HepG2 (cell line): ENCODE measurements at regions not wholly inside any gene's neighbourhood (a gene's known extent, or its start where the extent isn't known, plus 50 kb on each side); places are given as distances from the start of the nearest gene placed in this dataset.

Experiments used
- CC2D1A ChIP-seq: sonication (generic); formaldehyde crosslinking; IDR thresholded peaks from 2 replicates; pipeline ENCODE4 v1.8.1; 2023; ENCODE audit warnings: mild to moderate bottlenecking, missing genetic modification reagents
- EHMT2 ChIP-seq: fragments of 200-600 bp; sonication (generic); IDR thresholded peaks from 2 replicates; pipeline ENCODE4 v1.7.0; 2017; ENCODE audit warnings: antibody characterized with exemption, low read depth, low read length, borderline replicate concordance
- HHEX ChIP-seq: IDR thresholded peaks from 2 replicates; pipeline ENCODE4 v1.6.1; 2016; ENCODE audit warnings: control low read depth
- NPAS2 ChIP-seq: sonication (generic); formaldehyde crosslinking; IDR thresholded peaks from 2 replicates; pipeline ENCODE4 v1.8.0; 2022; ENCODE audit warnings: mild to moderate bottlenecking, missing genetic modification reagents, borderline replicate concordance
- NR2F1 ChIP-seq, 2 experiments: fragments of 450-650 bp in 1 of 2; formaldehyde crosslinking in 1 of 2; IDR thresholded peaks; 2 replicates each; pipeline versions ENCODE4 v1.5.0 to v1.6.1; 2016 to 2020; ENCODE audit warnings: mild to moderate bottlenecking in 1 of 2, missing compliant biosample characterization in 1 of 2, missing genetic modification reagents in 1 of 2, moderate library complexity in 1 of 2
- PHF20 ChIP-seq: sonication (generic); formaldehyde crosslinking; IDR thresholded peaks from 2 replicates; pipeline ENCODE4 v1.5.0; 2020; ENCODE audit warnings: mild to moderate bottlenecking, missing genetic modification reagents
- PHF5A ChIP-seq: IDR thresholded peaks from one replicate; pipeline ENCODE4 v1.6.1; 2018; ENCODE audit warnings: low read depth, missing genetic modification reagents; ENCODE audit not compliant: unreplicated experiment
- RBAK ChIP-seq: sonication (generic); formaldehyde crosslinking; IDR thresholded peaks from 2 replicates; pipeline ENCODE4 v1.5.1; 2020; ENCODE audit warnings: mild to moderate bottlenecking, missing genetic modification reagents
- SOX5 ChIP-seq: IDR thresholded peaks from 2 replicates; pipeline ENCODE4 v1.6.1; 2016; ENCODE audit warnings: borderline replicate concordance
- TEAD2 ChIP-seq: sonication (generic); formaldehyde crosslinking; IDR thresholded peaks from 2 replicates; pipeline ENCODE4 v1.9.0; 2021; ENCODE audit warnings: missing genetic modification reagents
- XRCC5 ChIP-seq: fragments of 200-400 bp; formaldehyde crosslinking; optimal IDR thresholded peaks from 2 replicates; pipeline ENCODE3; 2017; ENCODE audit warnings: mild to moderate bottlenecking, low read length
- ZC3H13 ChIP-seq: sonication (generic); formaldehyde crosslinking; IDR thresholded peaks from 2 replicates; pipeline ENCODE4 v1.8.1; 2023; ENCODE audit warnings: mild to moderate bottlenecking, missing genetic modification reagents, moderate library complexity
- ZNF253 ChIP-seq: sonication (generic); formaldehyde crosslinking; IDR thresholded peaks from 2 replicates; pipeline ENCODE4 v1.8.0; 2022; ENCODE audit warnings: mild to moderate bottlenecking, missing genetic modification reagents, borderline replicate concordance
- ZNF44 ChIP-seq: sonication (generic); formaldehyde crosslinking; IDR thresholded peaks from 2 replicates; pipeline ENCODE4 v1.5.1; 2020; ENCODE audit warnings: mild to moderate bottlenecking, missing genetic modification reagents
- ZNF777 ChIP-seq: sonication (generic); formaldehyde crosslinking; IDR thresholded peaks from 2 replicates; pipeline ENCODE4 v1.4.0; 2020; ENCODE audit warnings: missing genetic modification reagents
- TF ChIP-seq, protein P1 (sequence below): sonication (generic); formaldehyde crosslinking; IDR thresholded peaks from 2 replicates; pipeline ENCODE4 v1.8.0; 2022; ENCODE audit warnings: missing genetic modification reagents, mild to moderate bottlenecking, moderate library complexity, borderline replicate concordance
- TF ChIP-seq, protein P2 (sequence below): sonication (generic); formaldehyde crosslinking; IDR thresholded peaks from 2 replicates; pipeline ENCODE4 v1.5.1; 2020; ENCODE audit warnings: mild to moderate bottlenecking, missing genetic modification reagents, moderate library complexity
- TF ChIP-seq, protein P3 (sequence below): sonication (generic); formaldehyde crosslinking; IDR thresholded peaks from 2 replicates; pipeline ENCODE4 v1.4.0; 2020; ENCODE audit warnings: mild to moderate bottlenecking, missing genetic modification reagents
- TF ChIP-seq, protein P4 (sequence below), 2 experiments: sonication (generic) in 1 of 2; formaldehyde crosslinking in 1 of 2; IDR thresholded peaks; 2 replicates each; pipeline versions ENCODE4 v1.4.0 to v1.6.1; 2018 to 2020; ENCODE audit warnings: missing genetic modification reagents in 2 of 2, borderline replicate concordance in 1 of 2, low read depth in 1 of 2, mild to moderate bottlenecking in 1 of 2, missing biosample characterization in 1 of 2
- TF ChIP-seq, protein P5 (sequence below): sonication (generic); formaldehyde crosslinking; IDR thresholded peaks from 2 replicates; pipeline ENCODE4 v1.8.1; 2022; ENCODE audit warnings: low read depth, mild to moderate bottlenecking, missing genetic modification reagents

DNA sequence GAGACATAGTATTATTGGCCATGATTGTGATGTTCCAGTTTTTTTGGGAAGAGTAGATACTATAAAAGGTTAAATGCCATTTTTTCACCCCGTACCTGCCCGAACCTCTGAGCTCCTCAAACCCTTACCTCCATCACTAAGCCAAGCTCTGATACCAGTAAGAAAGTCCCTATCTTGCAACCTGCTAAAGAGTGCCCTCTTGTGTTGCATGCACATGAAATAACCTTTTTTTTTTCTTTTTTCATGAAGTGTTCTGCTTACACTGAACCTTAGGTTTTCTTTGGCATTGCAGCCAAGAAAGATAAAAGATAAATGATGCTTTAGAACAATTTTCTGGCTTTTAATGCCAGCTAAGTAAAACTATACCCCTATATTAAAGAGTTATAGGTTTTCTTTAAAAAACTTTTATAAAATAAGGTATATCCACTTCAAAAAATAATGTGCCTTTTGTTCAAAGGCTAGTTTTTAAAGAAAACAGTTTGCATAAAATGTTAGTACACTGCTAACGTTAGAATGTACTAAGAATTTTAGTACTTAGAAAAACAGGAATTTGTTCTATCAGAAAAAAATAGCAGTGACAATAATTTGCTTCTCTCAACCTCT lies 295.3 kb upstream of the PMFBP1 start (continued):
- TF ChIP-seq, protein P1, sequence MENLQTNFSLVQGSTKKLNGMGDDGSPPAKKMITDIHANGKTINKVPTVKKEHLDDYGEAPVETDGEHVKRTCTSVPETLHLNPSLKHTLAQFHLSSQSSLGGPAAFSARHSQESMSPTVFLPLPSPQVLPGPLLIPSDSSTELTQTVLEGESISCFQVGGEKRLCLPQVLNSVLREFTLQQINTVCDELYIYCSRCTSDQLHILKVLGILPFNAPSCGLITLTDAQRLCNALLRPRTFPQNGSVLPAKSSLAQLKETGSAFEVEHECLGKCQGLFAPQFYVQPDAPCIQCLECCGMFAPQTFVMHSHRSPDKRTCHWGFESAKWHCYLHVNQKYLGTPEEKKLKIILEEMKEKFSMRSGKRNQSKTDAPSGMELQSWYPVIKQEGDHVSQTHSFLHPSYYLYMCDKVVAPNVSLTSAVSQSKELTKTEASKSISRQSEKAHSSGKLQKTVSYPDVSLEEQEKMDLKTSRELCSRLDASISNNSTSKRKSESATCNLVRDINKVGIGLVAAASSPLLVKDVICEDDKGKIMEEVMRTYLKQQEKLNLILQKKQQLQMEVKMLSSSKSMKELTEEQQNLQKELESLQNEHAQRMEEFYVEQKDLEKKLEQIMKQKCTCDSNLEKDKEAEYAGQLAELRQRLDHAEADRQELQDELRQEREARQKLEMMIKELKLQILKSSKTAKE (CRISPR knock-in tag): no peak
- no peak for TF ChIP-seq NR2F1 (CRISPR knock-in tag; IDR thresholded peaks at IDR 0.05)
- TF ChIP-seq ZNF44 (CRISPR knock-in tag): no peak
- no peak for TF ChIP-seq ZNF777 (CRISPR knock-in tag)
- TF ChIP-seq PHF20 (CRISPR knock-in tag): no peak
- no peak for TF ChIP-seq HHEX
- no peak for TF ChIP-seq ZNF253
- TF ChIP-seq ZC3H13 (CRISPR knock-in tag): no peak
- TF ChIP-seq XRCC5: no peak
- TF ChIP-seq EHMT2: no peak
- TF ChIP-seq, protein P2, sequence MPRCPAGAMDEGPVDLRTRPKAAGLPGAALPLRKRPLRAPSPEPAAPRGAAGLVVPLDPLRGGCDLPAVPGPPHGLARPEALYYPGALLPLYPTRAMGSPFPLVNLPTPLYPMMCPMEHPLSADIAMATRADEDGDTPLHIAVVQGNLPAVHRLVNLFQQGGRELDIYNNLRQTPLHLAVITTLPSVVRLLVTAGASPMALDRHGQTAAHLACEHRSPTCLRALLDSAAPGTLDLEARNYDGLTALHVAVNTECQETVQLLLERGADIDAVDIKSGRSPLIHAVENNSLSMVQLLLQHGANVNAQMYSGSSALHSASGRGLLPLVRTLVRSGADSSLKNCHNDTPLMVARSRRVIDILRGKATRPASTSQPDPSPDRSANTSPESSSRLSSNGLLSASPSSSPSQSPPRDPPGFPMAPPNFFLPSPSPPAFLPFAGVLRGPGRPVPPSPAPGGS (CRISPR knock-in tag): no peak
- TF ChIP-seq, protein P3, sequence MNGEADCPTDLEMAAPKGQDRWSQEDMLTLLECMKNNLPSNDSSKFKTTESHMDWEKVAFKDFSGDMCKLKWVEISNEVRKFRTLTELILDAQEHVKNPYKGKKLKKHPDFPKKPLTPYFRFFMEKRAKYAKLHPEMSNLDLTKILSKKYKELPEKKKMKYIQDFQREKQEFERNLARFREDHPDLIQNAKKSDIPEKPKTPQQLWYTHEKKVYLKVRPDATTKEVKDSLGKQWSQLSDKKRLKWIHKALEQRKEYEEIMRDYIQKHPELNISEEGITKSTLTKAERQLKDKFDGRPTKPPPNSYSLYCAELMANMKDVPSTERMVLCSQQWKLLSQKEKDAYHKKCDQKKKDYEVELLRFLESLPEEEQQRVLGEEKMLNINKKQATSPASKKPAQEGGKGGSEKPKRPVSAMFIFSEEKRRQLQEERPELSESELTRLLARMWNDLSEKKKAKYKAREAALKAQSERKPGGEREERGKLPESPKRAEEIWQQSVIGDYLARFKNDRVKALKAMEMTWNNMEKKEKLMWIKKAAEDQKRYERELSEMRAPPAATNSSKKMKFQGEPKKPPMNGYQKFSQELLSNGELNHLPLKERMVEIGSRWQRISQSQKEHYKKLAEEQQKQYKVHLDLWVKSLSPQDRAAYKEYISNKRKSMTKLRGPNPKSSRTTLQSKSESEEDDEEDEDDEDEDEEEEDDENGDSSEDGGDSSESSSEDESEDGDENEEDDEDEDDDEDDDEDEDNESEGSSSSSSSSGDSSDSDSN (CRISPR knock-in tag): no peak
- no peak for TF ChIP-seq PHF5A (CRISPR knock-in tag)
- TF ChIP-seq, protein P4, sequence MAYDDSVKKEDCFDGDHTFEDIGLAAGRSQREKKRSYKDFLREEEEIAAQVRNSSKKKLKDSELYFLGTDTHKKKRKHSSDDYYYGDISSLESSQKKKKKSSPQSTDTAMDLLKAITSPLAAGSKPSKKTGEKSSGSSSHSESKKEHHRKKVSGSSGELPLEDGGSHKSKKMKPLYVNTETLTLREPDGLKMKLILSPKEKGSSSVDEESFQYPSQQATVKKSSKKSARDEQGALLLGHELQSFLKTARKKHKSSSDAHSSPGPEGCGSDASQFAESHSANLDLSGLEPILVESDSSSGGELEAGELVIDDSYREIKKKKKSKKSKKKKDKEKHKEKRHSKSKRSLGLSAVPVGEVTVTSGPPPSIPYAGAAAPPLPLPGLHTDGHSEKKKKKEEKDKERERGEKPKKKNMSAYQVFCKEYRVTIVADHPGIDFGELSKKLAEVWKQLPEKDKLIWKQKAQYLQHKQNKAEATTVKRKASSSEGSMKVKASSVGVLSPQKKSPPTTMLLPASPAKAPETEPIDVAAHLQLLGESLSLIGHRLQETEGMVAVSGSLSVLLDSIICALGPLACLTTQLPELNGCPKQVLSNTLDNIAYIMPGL (CRISPR knock-in tag; IDR thresholded peaks at IDR 0.05; ENCODE audit: borderline replicate concordance in 1 of 2, low read depth in 1 of 2): peak in 1 of 2 experiments; percentile 56; a peak in 1 of 4 replicates
- no peak for TF ChIP-seq NPAS2 (CRISPR knock-in tag)
- TF ChIP-seq SOX5: peak; percentile 13; the same call in 1 of the 2 replicates
- no peak for TF ChIP-seq RBAK (CRISPR knock-in tag)
- TF ChIP-seq, protein P5, sequence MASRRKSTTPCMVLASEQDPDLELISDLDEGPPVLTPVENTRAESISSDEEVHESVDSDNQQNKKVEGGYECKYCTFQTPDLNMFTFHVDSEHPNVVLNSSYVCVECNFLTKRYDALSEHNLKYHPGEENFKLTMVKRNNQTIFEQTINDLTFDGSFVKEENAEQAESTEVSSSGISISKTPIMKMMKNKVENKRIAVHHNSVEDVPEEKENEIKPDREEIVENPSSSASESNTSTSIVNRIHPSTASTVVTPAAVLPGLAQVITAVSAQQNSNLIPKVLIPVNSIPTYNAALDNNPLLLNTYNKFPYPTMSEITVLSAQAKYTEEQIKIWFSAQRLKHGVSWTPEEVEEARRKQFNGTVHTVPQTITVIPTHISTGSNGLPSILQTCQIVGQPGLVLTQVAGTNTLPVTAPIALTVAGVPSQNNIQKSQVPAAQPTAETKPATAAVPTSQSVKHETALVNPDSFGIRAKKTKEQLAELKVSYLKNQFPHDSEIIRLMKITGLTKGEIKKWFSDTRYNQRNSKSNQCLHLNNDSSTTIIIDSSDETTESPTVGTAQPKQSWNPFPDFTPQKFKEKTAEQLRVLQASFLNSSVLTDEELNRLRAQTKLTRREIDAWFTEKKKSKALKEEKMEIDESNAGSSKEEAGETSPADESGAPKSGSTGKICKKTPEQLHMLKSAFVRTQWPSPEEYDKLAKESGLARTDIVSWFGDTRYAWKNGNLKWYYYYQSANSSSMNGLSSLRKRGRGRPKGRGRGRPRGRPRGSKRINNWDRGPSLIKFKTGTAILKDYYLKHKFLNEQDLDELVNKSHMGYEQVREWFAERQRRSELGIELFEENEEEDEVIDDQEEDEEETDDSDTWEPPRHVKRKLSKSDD: no peak
- TF ChIP-seq TEAD2 (CRISPR knock-in tag): no peak
- TF ChIP-seq CC2D1A: no peak
